A673 (cell line): ENCODE measurements at regions not wholly inside any gene's neighbourhood (a gene's known extent, or its start where the extent isn't known, plus 50 kb on each side); places are given as distances from the start of the nearest gene placed in this dataset.

Experiments used
- BruUV-seq: library from RNA; stranded (reverse); fragments of 400-500 nt; replicated peaks from 2 replicates; lab custom pipeline; 2021; lab: Mats Ljungman, UMichigan
- CTCF ChIA-PET: fragments of 300-600 bp; sonication (Branson Sonifier 250); formaldehyde crosslinking; loops from one replicate; lab custom pipeline; 2022; ENCODE audit warnings: antibody characterized with exemption; lab: Charles Lee
- POLR2A ChIA-PET: fragments of 300-600 bp; sonication (Branson Sonifier 250); formaldehyde crosslinking; loops from one replicate; lab custom pipeline; 2022; ENCODE audit warnings: antibody characterized with exemption; ENCODE audit not compliant: low non-redundant PET; lab: Charles Lee
- DNase-seq: peaks from one replicate; pipeline ENCODE4 v3.0.0-alpha.2; 2015; ENCODE audit warnings: low spot score
- H3K27ac ChIP-seq: fragments of 200-600 bp; sonication (generic); 2 replicates; pipeline ENCODE4 v1.5.1; 2016; ENCODE audit warnings: mixed run types, low read depth, mild to moderate bottlenecking, mixed read lengths, antibody characterized with exemption, low read length; ENCODE audit not compliant: poor library complexity, severe bottlenecking
- H3K27me3 ChIP-seq: fragments of 200-600 bp; sonication (generic); replicated peaks from 2 replicates; pipeline ENCODE4 v1.6.1; 2017; ENCODE audit warnings: mixed run types, low read depth, mild to moderate bottlenecking, mixed read lengths, antibody characterized with exemption, low read length; ENCODE audit not compliant: insufficient read depth, poor library complexity
- H3K36me3 ChIP-seq: fragments of 200-600 bp; sonication (generic); 2 replicates; pipeline ENCODE4 v1.6.1; 2016; ENCODE audit warnings: mixed run types, mild to moderate bottlenecking, mixed read lengths, antibody characterized with exemption, low read length; ENCODE audit not compliant: insufficient read depth, poor library complexity, severe bottlenecking
- H3K4me1 ChIP-seq: fragments of 200-600 bp; sonication (generic); 2 replicates; pipeline ENCODE4 v1.6.1; 2017; ENCODE audit warnings: mixed run types, mild to moderate bottlenecking, mixed read lengths, antibody characterized with exemption, low read length; ENCODE audit not compliant: insufficient read depth, poor library complexity, severe bottlenecking
- H3K4me3 ChIP-seq: fragments of 200-600 bp; sonication (generic); 2 replicates; pipeline ENCODE4 v1.5.1; 2016; ENCODE audit warnings: low read depth, mixed run types, mild to moderate bottlenecking, mixed read lengths, low read length; ENCODE audit not compliant: poor library complexity, severe bottlenecking
- H3K9me3 ChIP-seq: fragments of 200-600 bp; sonication (generic); 2 replicates; pipeline ENCODE4 v1.6.1; 2016; ENCODE audit warnings: mixed run types, low read depth, mild to moderate bottlenecking, mixed read lengths, antibody characterized with exemption, low read length; ENCODE audit not compliant: poor library complexity, severe bottlenecking
- CTCF ChIP-seq: fragments of 300-800, 200-600 bp; sonication (generic); conservative IDR thresholded peaks from 2 replicates; pipeline ENCODE4 v1.5.1; 2017; ENCODE audit warnings: low read depth, mild to moderate bottlenecking, antibody characterized with exemption, low read length, moderate library complexity, mixed read lengths
- EZH2 ChIP-seq: fragments of 200-600 bp; sonication (generic); IDR thresholded peaks from 2 replicates; pipeline ENCODE4 v1.6.1; 2017; ENCODE audit warnings: borderline replicate concordance, low read depth, mild to moderate bottlenecking, mixed read lengths, antibody characterized with exemption, low read length; ENCODE audit not compliant: poor library complexity, severe bottlenecking
- intact Hi-C: fragments of 100-400 bp; cut with micrococcal nuclease; formaldehyde crosslinking; loops from one replicate; pipeline ENCODE4 v1.10.0; 2022; ENCODE audit not compliant: unreplicated experiment

GRCh38 chr10:124183617-124184016 lies 90.2 kb upstream of the CHST15 start:
- no peak overlapping the region for H3K4me3 ChIP-seq
- intact Hi-C loops, result no loop called here
- ChIA-PET CTCF (no interaction called here), POLR2A (no interaction called here)
- no peak overlapping the region for H3K27ac ChIP-seq
- no peak for DNase-seq
- no TSS peak for BruUV-seq
- H3K36me3 ChIP-seq, result no peaks in the 10 kb centered on the region
- H3K27me3 ChIP-seq, result no peaks in the 10 kb centered on the region
- no peaks in the 10 kb centered on the region for H3K4me1 ChIP-seq
- no peaks in the 10 kb centered on the region for H3K9me3 ChIP-seq
- TF ChIP-seq CTCF (no peak), EZH2 (no peak)

GRCh38 chr10:124182088-124182541 lies 88.7 kb upstream of the CHST15 start:
- no TSS peak for BruUV-seq
- CTCF ChIA-PET, result no interaction called here
- intact Hi-C loops, result no loop called here
- TF ChIP-seq EZH2, result no peak
- no peak for TF ChIP-seq CTCF
- Histone ChIP-seq H3K4me1 (no peaks in the 10 kb centered on the region), H3K27ac (no peak overlapping the region), H3K4me3 (no peak overlapping the region), H3K36me3 (no peaks in the 10 kb centered on the region), H3K27me3 (no peaks in the 10 kb centered on the region), H3K9me3 (no peaks in the 10 kb centered on the region)
- POLR2A ChIA-PET, result no interaction called here
- no peak for DNase-seq

- no peak overlapping the region for H3K27ac ChIP-seq
- H3K4me1 ChIP-seq, result no peaks in the 10 kb centered on the region
- ChIA-PET CTCF (no interaction called here), POLR2A (no interaction called here)
- no peaks in the 10 kb centered on the region for H3K27me3 ChIP-seq
- no peak for TF ChIP-seq CTCF
- no peak for TF ChIP-seq EZH2
- H3K9me3 ChIP-seq, result no peaks in the 10 kb centered on the region
- intact Hi-C loops, result no loop called here
- DNase-seq, result no peak
- no TSS peak for BruUV-seq
- H3K4me3 ChIP-seq, result no peak overlapping the region
- H3K36me3 ChIP-seq, result no peaks in the 10 kb centered on the region
Measured at GRCh38 chr10:124181656-124182055, 88.3 kb upstream of the CHST15 start.
